GM21381 (cell line): ENCODE measurements at regions not wholly inside any gene's neighbourhood (a gene's known extent, or its start where the extent isn't known, plus 50 kb on each side); places are given as distances from the start of the nearest gene placed in this dataset.
"Not testable (repeated sequence)": the region's sequence is repeated elsewhere in the genome, so short reads cannot be mapped to it uniquely, and the experiment has no call there.

Experiments
- ATAC-seq: cut with Tn5 transposase; IDR thresholded peaks from one replicate; pipeline ENCODE4 v1.9.1; 2021; ENCODE audit warnings: mild to moderate bottlenecking, moderate library complexity; ENCODE audit not compliant: unreplicated experiment

- no peak for ATAC-seq
These were observed 114.1 kb downstream of the GXYLT1 start for GRCh38 chr12:42030588-42030987.

DNA sequence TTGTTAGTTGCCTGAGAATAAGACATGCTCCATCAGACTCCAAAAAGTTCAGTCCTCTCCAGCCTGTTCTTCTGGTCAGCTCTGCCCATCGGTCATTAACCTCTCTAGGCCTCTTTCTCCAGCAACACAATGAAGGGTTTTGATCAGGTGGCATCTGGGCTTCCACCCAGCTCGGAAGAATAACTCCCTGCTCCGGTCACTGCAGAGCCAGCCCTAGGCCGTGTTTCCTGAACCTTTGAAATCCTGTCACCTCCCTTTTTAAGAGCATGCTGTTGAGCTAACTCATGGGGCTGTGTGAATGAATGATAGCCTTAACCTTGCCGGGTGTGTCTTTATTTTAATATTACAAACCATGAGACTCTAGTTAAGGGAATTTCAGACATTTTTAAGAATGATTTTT is 117.1 kb downstream of the GXYLT1 start:
- no peak for ATAC-seq

DNA sequence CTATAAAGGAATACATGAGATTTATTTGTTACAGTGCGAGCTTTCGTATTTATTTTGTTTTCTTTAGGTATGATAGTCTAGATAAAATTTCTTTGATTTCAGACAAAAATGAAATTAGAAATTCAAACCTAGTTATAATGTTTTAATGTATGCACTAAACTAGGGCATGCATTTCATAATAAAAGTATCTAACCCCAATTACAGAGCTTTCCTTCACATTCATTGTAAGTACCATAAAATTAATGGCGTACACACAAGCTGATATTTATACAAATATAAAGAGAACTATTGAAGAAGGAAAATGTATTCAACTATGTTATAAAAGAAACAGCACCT is 120.2 kb downstream of the GXYLT1 start:
- ATAC-seq: no peak

DNA sequence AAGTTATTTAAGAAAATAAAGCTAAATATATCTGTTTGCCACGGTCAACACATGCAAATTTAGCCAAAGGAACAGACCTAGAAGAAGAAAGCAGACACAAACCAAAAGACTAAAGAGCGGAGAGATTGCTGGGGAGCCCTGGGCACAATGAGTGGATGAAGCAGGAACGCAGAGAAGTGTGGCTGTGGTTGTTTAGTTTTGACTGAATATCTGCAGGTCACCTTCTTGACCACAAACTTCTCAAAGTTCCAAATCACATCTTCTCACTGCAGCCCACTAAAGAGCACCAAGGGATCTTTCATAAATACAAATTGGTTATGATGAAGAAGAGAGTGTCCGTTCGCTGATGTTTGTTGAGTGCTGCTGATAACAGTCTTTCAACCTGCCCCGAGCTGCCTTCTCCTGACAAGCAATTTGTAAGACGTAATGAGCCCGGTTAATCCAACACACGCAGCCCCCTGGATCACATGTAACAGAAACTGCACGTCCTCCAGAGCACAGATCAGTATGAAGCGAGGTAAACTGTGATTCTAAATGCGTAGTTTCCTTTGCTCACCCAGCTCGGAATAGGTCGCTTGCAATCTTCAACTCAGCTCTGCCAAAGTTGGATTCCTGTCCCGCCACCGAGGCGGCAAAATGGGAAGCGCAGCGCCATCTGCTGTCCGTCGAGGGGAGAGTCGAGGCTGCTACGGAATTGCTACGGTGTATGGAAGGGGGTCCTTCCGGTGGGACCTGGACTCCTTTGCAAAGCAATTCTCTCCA is 120.8 kb downstream of the GXYLT1 start:
- peak; percentile 86 for ATAC-seq

DNA sequence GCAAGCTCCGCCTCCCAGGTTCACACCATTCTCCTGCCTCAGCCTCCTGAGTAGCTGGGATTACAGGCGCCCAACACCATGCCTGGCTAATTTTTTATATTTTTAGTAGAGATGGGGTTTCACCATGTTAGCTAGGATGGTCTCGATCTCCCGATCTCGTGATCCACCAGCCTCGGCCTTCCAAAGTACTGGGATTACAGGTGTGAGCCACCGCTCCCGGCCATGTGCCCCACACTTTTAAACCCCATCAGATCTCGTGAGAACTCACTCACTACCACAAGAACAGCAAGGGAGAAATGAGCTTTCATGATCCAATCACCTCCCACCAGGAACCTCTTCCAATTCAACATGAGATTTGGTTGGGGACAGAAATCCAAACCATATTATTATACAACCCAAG is 122.7 kb downstream of the GXYLT1 start:
- ATAC-seq: not testable (repeated sequence)

DNA sequence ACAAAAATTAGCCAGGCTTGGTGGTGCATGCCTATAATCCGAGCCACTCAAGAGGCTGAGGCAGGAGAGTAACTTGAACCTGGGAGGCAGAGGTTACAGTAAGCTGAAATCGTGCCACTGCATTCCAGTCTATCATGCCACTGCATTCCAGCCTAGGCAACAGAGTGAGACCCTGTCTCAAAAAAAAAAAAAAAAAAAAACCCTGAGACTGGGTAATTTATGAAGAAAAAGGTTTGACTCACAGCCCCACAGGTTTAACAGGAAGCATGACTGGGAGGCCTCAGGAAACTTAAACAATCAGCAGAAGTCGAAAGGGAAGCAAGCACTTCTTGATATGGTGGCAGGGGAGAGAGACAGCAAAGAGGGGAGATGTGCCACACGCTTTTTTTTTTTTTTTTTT is 123.2 kb downstream of the GXYLT1 start:
- no peak for ATAC-seq

DNA sequence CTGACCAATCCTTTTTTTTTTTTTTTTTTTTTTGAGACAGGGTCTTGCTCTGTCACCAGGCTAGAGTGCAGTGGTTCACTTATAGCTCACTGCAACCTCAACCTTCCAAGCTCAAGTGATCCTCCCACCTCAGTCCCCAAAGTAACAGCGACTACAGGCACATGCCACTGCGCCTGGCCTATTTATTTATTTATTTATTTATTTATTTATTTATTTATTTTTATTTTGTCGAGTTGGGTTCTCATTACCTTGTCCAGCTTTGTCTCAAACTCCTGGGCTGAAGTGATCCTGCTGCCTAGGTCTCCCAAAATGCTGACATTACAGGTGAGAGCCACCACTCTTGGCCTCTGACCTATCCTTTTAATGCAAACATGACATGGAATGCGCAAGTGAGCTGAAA is 124.4 kb downstream of the GXYLT1 start:
- no peak for ATAC-seq

DNA sequence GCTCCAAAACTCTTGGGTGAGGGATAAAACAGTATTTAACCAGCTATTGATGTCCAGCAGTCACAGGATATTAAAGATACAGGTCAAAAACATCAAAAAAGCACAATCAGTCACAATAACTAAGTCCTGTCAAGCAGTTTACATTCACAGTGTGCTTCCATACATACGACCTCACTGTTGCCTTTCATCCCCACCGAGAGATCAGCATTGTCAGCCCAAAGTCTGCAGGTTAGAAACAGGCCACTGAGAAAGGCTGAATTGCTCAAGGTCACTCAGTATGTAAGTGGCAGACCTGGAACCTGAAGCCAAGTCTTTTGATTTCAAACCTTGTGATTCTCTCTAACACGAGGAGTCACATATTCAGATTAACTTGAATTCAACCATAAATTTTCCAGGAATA is 124.9 kb downstream of the GXYLT1 start:
- ATAC-seq: no peak

GRCh38 chr12:42017051-42017450 is 127.6 kb downstream of the GXYLT1 start:
- ATAC-seq: no peak

DNA sequence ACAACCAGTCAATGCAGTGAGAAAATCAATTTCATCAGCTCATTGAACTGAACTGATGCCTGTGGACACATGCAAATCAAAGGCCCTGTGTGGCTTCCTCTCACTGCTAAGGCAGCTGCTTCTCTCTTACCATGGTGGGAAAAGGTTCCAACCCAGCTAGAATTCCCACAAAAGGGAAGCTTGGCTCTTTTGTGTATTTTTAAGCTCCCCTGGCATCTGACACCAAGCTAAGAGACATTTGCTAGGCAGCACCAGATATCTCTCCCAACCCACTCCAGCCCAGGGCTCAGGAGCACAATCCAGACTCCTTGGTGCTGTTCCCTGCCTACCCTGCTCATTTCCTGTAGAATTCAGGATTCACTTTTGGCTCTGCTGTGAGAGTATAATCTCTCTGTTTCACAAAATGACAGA is 129.6 kb downstream of the GXYLT1 start:
- no peak for ATAC-seq

DNA sequence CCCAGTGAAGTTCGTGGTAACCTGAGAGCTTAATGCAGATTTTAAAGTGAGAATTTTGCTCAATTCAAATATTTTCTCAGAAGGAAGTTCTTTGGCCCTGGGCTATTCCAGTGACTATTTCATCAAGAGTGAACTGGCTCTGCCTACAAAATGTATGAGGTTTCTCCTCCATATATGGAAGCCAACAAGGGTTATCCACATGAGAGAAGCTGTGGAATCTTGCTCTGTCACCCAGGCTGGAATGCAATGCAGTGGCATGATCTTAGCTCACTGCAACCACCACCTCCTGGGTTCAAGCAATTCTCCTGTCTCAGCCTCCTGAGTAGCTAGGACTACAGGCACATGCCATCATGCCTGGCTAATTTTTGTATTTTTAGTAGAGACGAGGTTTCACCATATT is 132.2 kb downstream of the GXYLT1 start:
- not testable (repeated sequence) for ATAC-seq

DNA sequence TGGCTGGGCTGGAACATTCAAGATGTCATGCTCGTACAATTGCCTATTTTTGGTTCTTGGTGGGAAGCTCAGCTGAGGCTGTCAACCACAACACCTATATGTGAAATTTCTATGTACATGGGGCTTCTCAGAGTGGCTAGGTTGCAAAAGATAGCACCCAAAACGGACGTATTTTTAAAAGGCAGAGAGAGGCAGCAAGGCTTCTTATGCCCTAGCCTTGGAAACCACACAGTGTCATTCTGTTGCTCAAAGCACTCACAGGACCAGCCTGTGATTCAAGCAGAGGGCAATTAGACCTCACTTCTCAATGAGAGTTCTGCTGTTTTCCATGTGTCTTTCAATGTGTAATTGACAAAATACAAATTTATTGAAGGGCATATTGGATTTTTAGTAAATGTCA is 134.0 kb downstream of the GXYLT1 start:
- no peak for ATAC-seq

GRCh38 chr12:42010257-42010656 is 134.4 kb downstream of the GXYLT1 start:
- ATAC-seq: no peak

DNA sequence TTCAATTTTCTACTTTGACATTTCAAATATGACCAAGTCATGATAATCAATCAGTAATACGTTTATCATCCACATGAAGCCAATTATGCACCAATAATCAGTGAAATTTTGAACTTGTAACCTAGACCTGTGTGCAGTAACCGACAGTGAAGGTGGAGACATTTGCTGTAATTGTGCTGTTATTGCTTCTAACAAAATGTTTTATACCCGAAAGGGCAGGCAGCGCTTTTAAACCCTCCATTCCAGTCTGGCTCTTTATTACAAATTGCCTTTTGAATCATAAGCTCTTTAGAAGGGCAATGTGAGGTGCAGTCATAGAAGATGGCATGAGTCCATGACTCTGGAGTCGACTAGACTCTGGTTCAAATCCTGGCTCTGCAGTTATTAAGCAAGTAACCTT is 135.7 kb downstream of the GXYLT1 start:
- ATAC-seq: no peak

DNA sequence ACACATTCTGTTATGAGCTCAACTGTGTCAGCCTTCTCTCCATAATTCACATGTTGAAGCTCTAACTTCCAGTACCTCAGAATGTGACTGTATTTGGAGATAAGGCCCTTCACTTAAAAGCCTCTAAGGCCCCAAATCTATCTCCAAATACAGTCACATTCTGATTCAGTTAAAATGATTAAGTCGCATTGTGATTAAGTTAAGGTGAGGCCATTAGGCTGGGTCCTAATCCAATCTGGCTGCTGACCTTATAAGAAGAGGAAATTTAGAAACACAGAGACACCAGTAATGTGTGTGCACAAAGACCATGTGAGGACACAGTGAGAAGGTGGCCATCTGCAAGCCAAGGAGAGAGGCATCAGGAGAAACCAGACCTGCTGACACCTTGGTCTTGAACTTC is 141.6 kb downstream of the GXYLT1 start:
- no peak for ATAC-seq

DNA sequence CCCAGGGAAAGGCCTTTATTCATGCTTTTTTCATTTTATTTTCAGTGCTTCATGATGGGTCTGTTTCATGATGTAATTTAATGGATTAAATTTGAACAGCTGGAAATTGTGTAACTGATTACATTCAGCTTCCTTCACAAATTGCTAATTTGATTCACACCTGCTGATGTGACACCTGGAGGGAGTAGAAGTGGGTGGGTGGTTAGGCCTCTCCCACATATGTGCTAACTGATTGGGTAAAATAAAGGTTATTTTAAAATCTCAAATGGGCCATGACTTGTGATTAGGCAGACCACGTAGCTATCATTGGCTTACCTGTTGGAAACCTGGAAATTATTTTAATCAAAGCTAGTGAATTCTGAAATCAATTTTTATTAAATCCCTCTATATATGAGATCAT is 142.1 kb downstream of the GXYLT1 start:
- no peak for ATAC-seq

- ATAC-seq: no peak
These were observed 146.2 kb downstream of the GXYLT1 start for GRCh38 chr12:41998436-41998835.

- ATAC-seq: no peak
These were observed 151.4 kb downstream of the GXYLT1 start for GRCh38 chr12:41993283-41993682.

DNA sequence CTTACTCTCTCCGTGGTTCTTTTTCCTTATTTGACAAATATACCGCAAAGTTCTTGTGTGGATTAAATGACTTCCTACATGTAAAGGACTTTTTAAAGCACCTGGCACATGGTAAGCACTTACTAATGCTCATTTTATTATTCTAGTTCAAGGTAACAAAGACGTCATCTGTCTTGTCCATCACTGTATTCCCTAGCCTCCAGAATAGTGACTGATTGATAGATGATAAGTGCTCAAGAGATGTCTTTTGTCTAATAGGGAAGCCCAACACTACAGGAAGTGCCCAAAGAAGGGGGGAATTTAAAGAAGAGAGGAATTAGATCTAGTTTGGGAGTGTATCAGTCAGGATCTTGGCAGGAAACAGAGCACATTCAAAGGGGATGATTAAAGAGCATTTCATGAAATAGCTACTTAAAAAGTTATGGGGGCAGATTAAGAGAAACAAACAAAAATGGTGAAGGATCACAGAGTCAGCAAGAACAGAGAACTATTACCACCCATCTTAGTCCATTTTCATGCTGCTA is 151.9 kb downstream of the GXYLT1 start:
- ATAC-seq: no peak

DNA sequence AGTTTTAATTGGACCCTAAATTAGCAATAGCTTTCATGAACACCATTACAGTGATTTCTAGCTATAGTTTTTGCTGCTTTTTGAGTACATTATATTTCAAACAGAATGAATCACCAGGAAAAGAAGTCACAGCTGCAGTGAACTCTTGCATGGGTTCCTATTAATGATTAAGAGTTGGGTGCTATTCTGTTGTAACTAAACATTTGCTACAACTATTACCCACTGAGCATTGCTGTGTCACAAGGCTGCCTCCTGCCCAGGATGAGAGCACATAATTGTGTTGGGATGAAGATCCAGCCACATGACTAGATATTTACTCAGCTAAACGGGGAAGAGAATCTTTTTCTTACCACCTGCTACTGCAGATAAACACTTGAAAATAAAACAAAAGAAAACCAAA is 152.7 kb downstream of the GXYLT1 start:
- ATAC-seq: no peak

DNA sequence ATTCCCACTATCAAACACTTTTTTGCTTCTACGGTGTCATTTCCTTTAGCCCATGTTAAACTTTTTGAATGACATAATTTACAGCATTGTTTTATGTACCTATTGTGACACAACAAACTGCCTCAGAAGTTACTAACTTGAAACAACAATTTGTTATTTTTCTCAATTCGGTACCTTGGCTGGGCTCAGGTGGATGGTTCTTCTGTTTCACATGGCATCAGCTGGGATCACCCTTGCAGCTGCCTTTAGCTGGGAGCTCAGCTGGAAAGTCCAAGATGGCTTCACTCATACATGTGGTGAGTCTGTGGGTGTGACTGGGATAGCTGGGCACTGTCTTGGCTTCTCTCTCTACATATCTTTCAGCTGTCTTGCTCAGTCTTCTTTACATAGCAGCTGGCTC is 156.0 kb downstream of the GXYLT1 start:
- no peak for ATAC-seq

DNA sequence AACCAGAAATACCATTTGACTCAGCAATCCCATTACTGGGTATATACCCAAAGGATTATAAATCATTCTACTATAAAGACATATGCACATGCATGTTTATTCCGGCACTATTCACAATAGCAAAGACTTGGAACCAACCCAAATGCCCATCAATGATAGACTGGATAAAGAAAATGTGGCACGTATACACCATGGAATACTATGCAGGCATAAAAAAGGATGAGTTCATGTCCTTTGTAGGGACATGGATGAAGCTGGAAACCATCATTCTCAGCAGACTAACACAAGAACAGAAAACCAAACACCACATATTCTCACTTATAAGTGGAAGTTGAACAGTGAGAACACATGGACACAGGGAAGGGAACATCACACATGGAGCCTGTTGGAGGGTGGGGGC is 158.2 kb downstream of the GXYLT1 start:
- ATAC-seq: not testable (repeated sequence)

DNA sequence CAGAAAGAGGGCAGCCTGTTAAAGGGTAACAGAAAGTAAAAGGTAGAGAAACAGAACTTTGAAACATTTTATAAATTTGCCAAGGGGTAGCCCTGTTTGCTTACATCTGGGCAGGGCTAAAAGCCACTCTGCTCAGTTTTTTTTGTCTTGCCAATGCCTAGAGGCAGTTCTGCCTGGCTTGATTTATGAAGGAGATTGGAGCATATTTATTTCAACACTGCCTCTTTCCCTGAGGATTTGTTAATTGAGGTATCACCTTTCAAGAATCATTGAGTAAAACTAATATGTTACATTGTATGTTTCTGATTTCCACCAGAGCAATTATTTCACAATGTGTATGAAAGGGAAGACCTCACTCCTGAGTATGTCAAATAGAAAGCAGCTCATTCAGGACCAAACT is 160.8 kb downstream of the GXYLT1 start:
- ATAC-seq: no peak
